Aorta (tissue), 5 donors: ENCODE measurements at regions not wholly inside any gene's neighbourhood (a gene's known extent, or its start where the extent isn't known, plus 50 kb on each side); places are given as distances from the start of the nearest gene placed in this dataset.
"Not testable (repeated sequence)": the region's sequence is repeated elsewhere in the genome, so short reads cannot be mapped to it uniquely, and the experiment has no call there.

Experiments
- ATAC-seq: fragments of 200-7000 bp; cut with Tn5 transposase; one replicate; pipeline ENCODE4 v1.9.1; 2022; ENCODE audit warnings: moderate library complexity; ENCODE audit not compliant: low FRiP score
- DNase-seq, 2 donors: peaks; one replicate each; pipeline ENCODE4 v3.0.0-alpha.2; 2020
- H3K27ac ChIP-seq, 2 donors: one replicate each; pipeline ENCODE4 v1.5.1; 2013; ENCODE audit warnings: low read length in 2 of 2, mild to moderate bottlenecking in 2 of 2, moderate library complexity in 2 of 2, control low read depth in 1 of 2, inconsistent platforms in 1 of 2, low read depth in 1 of 2
- H3K27me3 ChIP-seq, 2 donors: one replicate each; pipeline ENCODE4 v1.6.1; 2013; ENCODE audit warnings: control low read depth in 1 of 2, low read length in 1 of 2, mild to moderate bottlenecking in 1 of 2, moderate library complexity in 1 of 2; ENCODE audit not compliant: insufficient read depth in 2 of 2, control insufficient read depth in 1 of 2
- H3K36me3 ChIP-seq, 2 donors: one replicate each; pipeline ENCODE4 v1.6.1; 2013; ENCODE audit warnings: control low read depth in 1 of 2, low read length in 1 of 2, mild to moderate bottlenecking in 1 of 2; ENCODE audit not compliant: insufficient read depth in 2 of 2, control insufficient read depth in 1 of 2
- H3K4me1 ChIP-seq, 2 donors: one replicate each; pipeline ENCODE4 v1.6.1; 2013; ENCODE audit warnings: low read length in 2 of 2, control low read depth in 1 of 2, mild to moderate bottlenecking in 1 of 2, moderate library complexity in 1 of 2; ENCODE audit not compliant: insufficient read depth in 2 of 2, control insufficient read depth in 1 of 2
- H3K4me3 ChIP-seq, 2 donors: one replicate each; pipeline ENCODE4 v1.5.1; 2013; ENCODE audit warnings: low read length in 2 of 2, control low read depth in 1 of 2, mild to moderate bottlenecking in 1 of 2
- H3K9me3 ChIP-seq: one replicate; pipeline ENCODE4 v1.6.1; 2013; ENCODE audit warnings: mild to moderate bottlenecking, low read length; ENCODE audit not compliant: control insufficient read depth
- WGBS, 2 donors: extraction: QIAGEN DNeasy Blood & Tissue Kit; methylation state at CpG; one replicate each; pipeline ENCODE4 v1.1.7; 2013; 5-methylcytosine and 5-hydroxymethylcytosine counted together
- intact Hi-C, 2 donors: fragments of 100-400 bp; cut with DNase I; formaldehyde crosslinking; loops; one replicate each; pipeline versions ENCODE4 v1.14.2 to v1.15.0; 2022
- donor health status: healthy with polysubstance abuse.
- donor health status: Bipolar disorder and iron deficiency.
- donor health status: DM: no; HTN: no; CAD: no.
- donor health status: DM: no; HTN: no; CAD: no.
- donor health status: DM: yes; HTN: yes; CAD: no.

- no peaks in the 10 kb centered on the region for H3K27me3 ChIP-seq
- ATAC-seq (no peak), DNase-seq (no peak)
- H3K27ac ChIP-seq: no peak overlapping the region
- H3K4me3 ChIP-seq: no peak overlapping the region
- 92 to 94% methylated on average over 18 of the region's 18 CpGs for WGBS, 2 donors
- H3K9me3 ChIP-seq: no peaks in the 10 kb centered on the region
- H3K4me1 ChIP-seq: no peaks in the 10 kb centered on the region
- intact Hi-C loops: no loop called here
- no peaks in the 10 kb centered on the region for H3K36me3 ChIP-seq
These were observed 95.7 kb upstream of the AMZ2 start for GRCh38 chr17:68152161-68152571.

- intact Hi-C loops: no loop called here
- Histone ChIP-seq H3K36me3 (no peaks in the 10 kb centered on the region), H3K27ac (no peak overlapping the region), H3K9me3 (no peaks in the 10 kb centered on the region), H3K4me1 (no peaks in the 10 kb centered on the region), H3K4me3 (no peak overlapping the region), H3K27me3 (no peaks in the 10 kb centered on the region)
- no peak for DNase-seq
- 95 to 96% methylated on average over 5 of the region's 5 CpGs for WGBS, 2 donors
- peak; percentile 41 for ATAC-seq
These were observed 92.2 kb upstream of the AMZ2 start for GRCh38 chr17:68155692-68156091.

- intact Hi-C loops: no loop called here
- H3K27me3 ChIP-seq: no peaks in the 10 kb centered on the region
- no peaks in the 10 kb centered on the region for H3K36me3 ChIP-seq
- H3K27ac ChIP-seq: no peak overlapping the region
- 79 to 85% methylated on average over 12 of the region's 12 CpGs for WGBS, 2 donors
- ATAC-seq: peak; percentile 63
- H3K9me3 ChIP-seq: no peaks in the 10 kb centered on the region
- no peaks in the 10 kb centered on the region for H3K4me1 ChIP-seq
- DNase-seq: no peak
- H3K4me3 ChIP-seq: no peak overlapping the region
These were observed 86.0 kb upstream of the AMZ2 start for GRCh38 chr17:68161644-68162428.

- H3K4me3 ChIP-seq, H3K9me3 ChIP-seq, H3K27me3 ChIP-seq, H3K27ac ChIP-seq, H3K36me3 ChIP-seq, intact Hi-C loops, ATAC-seq, H3K4me1 ChIP-seq, DNase-seq: not testable (repeated sequence)
- 70 to 72% methylated on average over 9 of the region's 9 CpGs for WGBS, 2 donors
These were observed 79.3 kb upstream of the AMZ2 start for GRCh38 chr17:68168273-68169164.

- ATAC-seq, H3K36me3 ChIP-seq, H3K27ac ChIP-seq, H3K27me3 ChIP-seq, H3K4me3 ChIP-seq, H3K9me3 ChIP-seq, intact Hi-C loops, DNase-seq, H3K4me1 ChIP-seq: not testable (repeated sequence)
- 78 to 89% methylated on average over 42 of the region's 42 CpGs for whole genome bisulfite sequencing, 2 donors
These were observed 78.5 kb upstream of the AMZ2 start for GRCh38 chr17:68169165-68169821.

- Histone ChIP-seq H3K27ac (no peak overlapping the region), H3K9me3 (no peaks in the 10 kb centered on the region), H3K27me3 (no peaks in the 10 kb centered on the region), H3K4me1 (no peaks in the 10 kb centered on the region), H3K4me3 (no peak overlapping the region), H3K36me3 (no peaks in the 10 kb centered on the region)
- DNase-seq (no peak), ATAC-seq (no peak)
- WGBS, 2 donors: 72 to 84% methylated on average over 10 of the region's 10 CpGs
- intact Hi-C loops: loop anchor here (5.0 to 10.0 kb wide), 2 partner anchors 295 to 297 kb away; no protein-coding TSS in a partner anchor
These were observed 78.0 kb upstream of the AMZ2 start for GRCh38 chr17:68169840-68170239.

- ATAC-seq (no peak), DNase-seq (no peak)
- Histone ChIP-seq H3K36me3 (no peaks in the 10 kb centered on the region), H3K27ac (no peak overlapping the region), H3K4me1 (no peaks in the 10 kb centered on the region), H3K9me3 (no peaks in the 10 kb centered on the region), H3K4me3 (no peak overlapping the region), H3K27me3 (no peaks in the 10 kb centered on the region)
- intact Hi-C loops: loop anchor here (5.0 to 10.0 kb wide), 2 partner anchors 295 to 297 kb away; no protein-coding TSS in a partner anchor
- WGBS, 2 donors: 83 to 89% methylated on average over 3 of the region's 3 CpGs
These were observed 77.6 kb upstream of the AMZ2 start for GRCh38 chr17:68170246-68170645.

- no peaks in the 10 kb centered on the region for H3K4me1 ChIP-seq
- no peaks in the 10 kb centered on the region for H3K9me3 ChIP-seq
- H3K4me3 ChIP-seq: no peak overlapping the region
- no peaks in the 10 kb centered on the region for H3K36me3 ChIP-seq
- DNase-seq: peak; percentile 72 to 88
- 19 to 20% methylated on average over 13 of the region's 13 CpGs for WGBS, 2 donors
- ATAC-seq: peak; percentile 83
- no peaks in the 10 kb centered on the region for H3K27me3 ChIP-seq
- intact Hi-C loops: loop anchor here (1.0 to 10.0 kb wide), 3 partner anchors 28 to 295 kb away; no protein-coding TSS in a partner anchor
- no peak overlapping the region for H3K27ac ChIP-seq
These were observed 75.3 kb upstream of the AMZ2 start for GRCh38 chr17:68172461-68172954.
